Cardiac septum (tissue), 1 donor: ENCODE measurements at regions not wholly inside any gene's neighbourhood (a gene's known extent, or its start where the extent isn't known, plus 50 kb on each side); places are given as distances from the start of the nearest gene placed in this dataset.

Source experiments
- DNase-seq: peaks from one replicate; pipeline ENCODE4 v3.0.0-alpha.2; 2020; ENCODE audit warnings: low spot score
- intact Hi-C: fragments of 100-400 bp; cut with DNase I; formaldehyde crosslinking; loops from one replicate; pipeline ENCODE4 v1.14.0; 2022
- donor health status: DM: no; HTN: no; CAD: no.

GRCh38 chr3:102129760-102130608, 280.7 kb downstream of the NFKBIZ start:
- intact Hi-C loops: no loop called here
- no peak for DNase-seq

- intact Hi-C loops: no loop called here
- no peak for DNase-seq
Measured at GRCh38 chr3:102132370-102132769, 283.1 kb downstream of the NFKBIZ start.

GRCh38 chr3:102133376-102133775, 284.1 kb downstream of the NFKBIZ start:
- intact Hi-C loops: no loop called here
- DNase-seq: no peak

- intact Hi-C loops: no loop called here
- DNase-seq: no peak
Measured at GRCh38 chr3:102135316-102135715, 286.0 kb downstream of the NFKBIZ start.

- intact Hi-C loops: no loop called here
- no peak for DNase-seq
Measured at GRCh38 chr3:102136183-102136582, 286.9 kb downstream of the NFKBIZ start.

- intact Hi-C loops: no loop called here
- DNase-seq: no peak
Measured at GRCh38 chr3:102140116-102140515, 290.8 kb downstream of the NFKBIZ start.

- no peak for DNase-seq
- intact Hi-C loops: no loop called here
Measured at GRCh38 chr3:102141096-102141927, 292.0 kb downstream of the NFKBIZ start.

- intact Hi-C loops: no loop called here
Measured at GRCh38 chr3:102141928-102142239, 292.6 kb downstream of the NFKBIZ start.

GRCh38 chr3:102142379-102143060, 292.3 kb upstream of the ZPLD1 start:
- no peak for DNase-seq
- intact Hi-C loops: no loop called here

More at GRCh38 chr3:102141928-102142239, 292.6 kb downstream of the NFKBIZ start:
- no peak for DNase-seq

- no peak for DNase-seq
Measured at GRCh38 chr3:102143536-102143935, 291.3 kb upstream of the ZPLD1 start.

GRCh38 chr3:102144063-102144462, 290.8 kb upstream of the ZPLD1 start:
- no peak for DNase-seq
- intact Hi-C loops: no loop called here

More at GRCh38 chr3:102143536-102143935, 291.3 kb upstream of the ZPLD1 start:
- intact Hi-C loops: no loop called here

GRCh38 chr3:102148598-102149337, 286.0 kb upstream of the ZPLD1 start:
- intact Hi-C loops: no loop called here
- no peak for DNase-seq

- intact Hi-C loops: no loop called here
Measured at GRCh38 chr3:102151935-102152334, 282.9 kb upstream of the ZPLD1 start.

GRCh38 chr3:102156426-102156825, 278.4 kb upstream of the ZPLD1 start:
- intact Hi-C loops: no loop called here

More at GRCh38 chr3:102151935-102152334, 282.9 kb upstream of the ZPLD1 start:
- DNase-seq: no peak

GRCh38 chr3:102158080-102158740, 276.6 kb upstream of the ZPLD1 start:
- intact Hi-C loops: no loop called here
- no peak for DNase-seq

More at GRCh38 chr3:102156426-102156825, 278.4 kb upstream of the ZPLD1 start:
- DNase-seq: no peak

GRCh38 chr3:102159810-102160451, 274.9 kb upstream of the ZPLD1 start:
- intact Hi-C loops: no loop called here
- no peak for DNase-seq

- intact Hi-C loops: no loop called here
Measured at GRCh38 chr3:102161384-102162006, 273.3 kb upstream of the ZPLD1 start.

GRCh38 chr3:102162251-102162650, 272.6 kb upstream of the ZPLD1 start:
- intact Hi-C loops: no loop called here
- no peak for DNase-seq

More at GRCh38 chr3:102161384-102162006, 273.3 kb upstream of the ZPLD1 start:
- no peak for DNase-seq
